GM23338 (cell line): ENCODE measurements at regions not wholly inside any gene's neighbourhood (a gene's known extent, or its start where the extent isn't known, plus 50 kb on each side); places are given as distances from the start of the nearest gene placed in this dataset.

Experiments used
- ATAC-seq: fragments of 200-7000 bp; cut with Tn5 transposase; 3 replicates; pipeline ENCODE4 v1.9.1; 2020
- DNase-seq: peaks from one replicate; pipeline ENCODE4 v3.0.0-alpha.2; 2015; ENCODE audit warnings: low spot score
- H2AFZ ChIP-seq: fragments of 200-600 bp; sonication (generic); 2 replicates; pipeline ENCODE4 v1.8.0; 2016; ENCODE audit warnings: antibody characterized with exemption, mild to moderate bottlenecking, moderate library complexity
- H3F3A ChIP-seq: fragments of 200-600 bp; sonication (generic); replicated peaks from 2 replicates; pipeline ENCODE4 v1.8.0; 2017; ENCODE audit warnings: antibody characterized with exemption, mixed run types, low read depth
- H3K27ac ChIP-seq: fragments of 200-600 bp; sonication (generic); 2 replicates; pipeline ENCODE4 v1.6.1; 2016; ENCODE audit warnings: low read depth
- H3K27me3 ChIP-seq: fragments of 200-600 bp; sonication (generic); 2 replicates; pipeline ENCODE4 v1.8.0; 2016; ENCODE audit warnings: mild to moderate bottlenecking, mixed run types, moderate library complexity; ENCODE audit not compliant: insufficient read depth
- H3K36me3 ChIP-seq: fragments of 200-600 bp; sonication (generic); 2 replicates; pipeline ENCODE4 v1.8.0; 2016; ENCODE audit warnings: mild to moderate bottlenecking; ENCODE audit not compliant: insufficient read depth
- H3K4me1 ChIP-seq: fragments of 200-600 bp; sonication (generic); 2 replicates; pipeline ENCODE4 v1.8.0; 2016; ENCODE audit warnings: mild to moderate bottlenecking, moderate library complexity; ENCODE audit not compliant: insufficient read depth
- H3K4me2 ChIP-seq: fragments of 200-600 bp; sonication (generic); 2 replicates; pipeline ENCODE4 v1.7.1; 2017; ENCODE audit warnings: mixed run types
- H3K4me3 ChIP-seq: fragments of 200-600 bp; sonication (generic); 2 replicates; pipeline ENCODE4 v1.6.1; 2016; ENCODE audit warnings: mixed run types
- H3K79me2 ChIP-seq: fragments of 200-600 bp; sonication (generic); replicated peaks from 2 replicates; pipeline ENCODE4 v1.8.0; 2017; ENCODE audit warnings: mild to moderate bottlenecking; ENCODE audit not compliant: insufficient read depth
- H3K9me2 ChIP-seq: fragments of 200-600 bp; sonication (generic); 2 replicates; pipeline ENCODE4 v1.8.0; 2017; ENCODE audit not compliant: insufficient read depth
- H4K20me1 ChIP-seq: fragments of 200-600 bp; sonication (generic); replicated peaks from 2 replicates; pipeline ENCODE4 v1.8.0; 2017; ENCODE audit warnings: mild to moderate bottlenecking; ENCODE audit not compliant: insufficient read depth
- H3K27ac Mint-ChIP-seq: 2 replicates; pipeline ENCODE4 v1.8.0; 2020; ENCODE audit warnings: inconsistent platforms, mild to moderate bottlenecking, moderate library complexity, mixed read lengths
- H3K27me3 Mint-ChIP-seq: 3 replicates; pipeline ENCODE4 v1.8.0; 2022; ENCODE audit warnings: low read depth, mild to moderate bottlenecking, moderate library complexity, mixed read lengths, inconsistent platforms; ENCODE audit not compliant: insufficient read depth, poor library complexity
- H3K36me3 Mint-ChIP-seq: 3 replicates; pipeline ENCODE4 v1.8.0; 2021; ENCODE audit warnings: low read depth, mild to moderate bottlenecking, inconsistent platforms, moderate library complexity, mixed read lengths
- H3K4me1 Mint-ChIP-seq: 3 replicates; pipeline ENCODE4 v1.8.0; 2020; ENCODE audit warnings: mild to moderate bottlenecking, inconsistent platforms, mixed read lengths
- H3K4me3 Mint-ChIP-seq: 3 replicates; pipeline ENCODE4 v1.8.0; 2021; ENCODE audit warnings: moderate library complexity, mild to moderate bottlenecking, inconsistent platforms, mixed read lengths
- H3K9me3 Mint-ChIP-seq: 3 replicates; pipeline ENCODE4 v1.8.0; 2020; ENCODE audit warnings: moderate library complexity, mild to moderate bottlenecking, inconsistent platforms, mixed read lengths
- CTCF ChIP-seq, 2 experiments: fragments of 200-600 bp in 1 of 2; sonication (generic) in 1 of 2; conservative IDR thresholded peaks; 2 replicates each; pipeline versions ENCODE4 v1.5.1 to v1.6.1; 2016 to 2017; ENCODE audit warnings: antibody characterized with exemption in 2 of 2, low read depth in 2 of 2, mild to moderate bottlenecking in 2 of 2, moderate library complexity in 1 of 2
- EZH2 ChIP-seq: fragments of 200-600 bp; sonication (generic); IDR thresholded peaks from one replicate; pipeline ENCODE4 v1.8.0; 2017; ENCODE audit warnings: antibody characterized with exemption, mild to moderate bottlenecking, low read depth; ENCODE audit not compliant: unreplicated experiment
- EZH2phosphoT487 ChIP-seq: fragments of 200-600 bp; sonication (generic); IDR thresholded peaks from one replicate; pipeline ENCODE4 v1.8.1; 2018; ENCODE audit warnings: antibody characterized with exemption; ENCODE audit not compliant: unreplicated experiment
- NANOG ChIP-seq: IDR thresholded peaks from 2 replicates; pipeline ENCODE4 v1.6.1; 2016; ENCODE audit warnings: antibody characterized with exemption, borderline replicate concordance
- POLR2AphosphoS5 ChIP-seq: IDR thresholded peaks from 2 replicates; pipeline ENCODE4 v1.6.1; 2016; ENCODE audit warnings: antibody characterized with exemption, low read depth
- REST ChIP-seq: IDR thresholded peaks from one replicate; pipeline ENCODE4 v1.6.1; 2018; ENCODE audit warnings: antibody characterized with exemption; ENCODE audit not compliant: unreplicated experiment
- ZNF114 ChIP-seq: fragments of 250-450 bp; sonication (Bioruptor Pico); IDR thresholded peaks from 2 replicates; pipeline ENCODE4 v1.5.0; 2020; ENCODE audit warnings: mild to moderate bottlenecking, moderate library complexity
- ZNF331 ChIP-seq: fragments of 250-450 bp; sonication (Bioruptor Pico); IDR thresholded peaks from 2 replicates; pipeline ENCODE4 v1.5.0; 2020; ENCODE audit warnings: low read depth, mild to moderate bottlenecking, moderate library complexity
- ZNF462 ChIP-seq: fragments of 250-450 bp; sonication (Bioruptor Pico); IDR thresholded peaks from 2 replicates; pipeline ENCODE4 v1.5.0; 2020; ENCODE audit warnings: mild to moderate bottlenecking, moderate library complexity

- Histone ChIP-seq H2AFZ (no peak overlapping the region), H3K27ac (no peak overlapping the region), H3K4me1 (peaks cover 5% of the 10 kb centered on the region), H3K27me3 (no peaks in the 10 kb centered on the region), H3K79me2 (no peaks in the 10 kb centered on the region), H3K4me2 (no peak overlapping the region), H3K4me3 (no peak overlapping the region), H3K9me2 (peaks cover 8% of the 10 kb centered on the region; the same call in 1 of the 2 replicates), H3K36me3 (no peaks in the 10 kb centered on the region; the same call in 1 of the 2 replicates), H3F3A (no peaks in the 10 kb centered on the region), H4K20me1 (no peaks in the 10 kb centered on the region)
- H3K4me3 Mint-ChIP-seq: no peak overlapping the region
- H3K9me3 Mint-ChIP-seq: peaks cover 42% of the 10 kb centered on the region
- H3K4me1 Mint-ChIP-seq: peaks cover 18% of the 10 kb centered on the region
- TF ChIP-seq ZNF462 (CRISPR knock-in tag): no peak
- TF ChIP-seq POLR2AphosphoS5: no peak
- TF ChIP-seq ZNF331 (CRISPR knock-in tag): no peak
- no peak for TF ChIP-seq EZH2
- no peak for TF ChIP-seq ZNF114 (CRISPR knock-in tag)
- no peak for TF ChIP-seq EZH2phosphoT487
- no peak for TF ChIP-seq CTCF (conservative IDR thresholded peaks at IDR 0.05; ENCODE audit: low read depth in 2 of 2)
- TF ChIP-seq NANOG: no peak
- TF ChIP-seq REST: no peak
- no peak for ATAC-seq
- H3K27me3 Mint-ChIP-seq: peaks cover 5% of the 10 kb centered on the region
- H3K36me3 Mint-ChIP-seq: peaks cover 18% of the 10 kb centered on the region
- H3K27ac Mint-ChIP-seq: no peak overlapping the region
- DNase-seq: no peak
Measured at GRCh38 chr12:131313635-131314034, 359.9 kb downstream of the ADGRD1 start.
